Prostate gland (tissue), 2 donors: ENCODE measurements at regions not wholly inside any gene's neighbourhood (a gene's known extent, or its start where the extent isn't known, plus 50 kb on each side); places are given as distances from the start of the nearest gene placed in this dataset.

Experiments
- CTCF ChIP-seq, 4 experiments: fragments of 200-600 bp in 2 of 4; fragments of 450-650 bp in 2 of 4; sonication (generic) in 2 of 4; IDR thresholded peaks; 1 replicate in 3 of 4; 2 replicates in 1 of 4; pipeline ENCODE4 v1.5.1; 2016 to 2019; ENCODE audit warnings: antibody characterized with exemption in 4 of 4, mild to moderate bottlenecking in 2 of 4, moderate library complexity in 2 of 4
- POLR2A ChIP-seq: fragments of 450-650 bp; IDR thresholded peaks from one replicate; pipeline ENCODE4 v1.6.1; 2016; ENCODE audit warnings: antibody characterized with exemption, mild to moderate bottlenecking
- POLR2AphosphoS5 ChIP-seq: sonication (generic); formaldehyde crosslinking; IDR thresholded peaks from one replicate; pipeline ENCODE4 v1.6.1; 2017; ENCODE audit warnings: antibody characterized with exemption

DNA sequence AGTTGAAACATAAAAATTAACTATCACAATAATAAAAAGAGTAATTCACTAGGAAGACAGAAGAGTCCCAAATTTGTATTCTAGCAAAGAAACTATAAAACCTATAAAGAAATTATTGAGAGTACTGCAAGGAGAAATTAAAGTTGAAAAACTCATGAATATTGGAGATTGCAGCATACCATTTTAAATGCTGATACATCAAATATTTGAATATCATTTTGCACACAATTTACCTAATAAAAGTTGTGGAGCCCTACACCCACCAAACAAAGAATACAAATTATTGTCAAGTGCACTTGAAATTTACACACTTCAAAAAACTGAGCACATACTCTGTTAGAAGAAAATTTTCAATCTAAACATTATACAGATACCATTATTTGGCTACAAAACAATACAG lies 531.6 kb upstream of the SMIM21 start:
- TF ChIP-seq CTCF (IDR thresholded peaks at IDR 0.05) (no peak), POLR2A (no peak), POLR2AphosphoS5 (no peak)
